ENCODE measurements at regions not wholly inside any gene's neighbourhood (a gene's known extent, or its start where the extent isn't known, plus 50 kb on each side); places are given as distances from the start of the nearest gene placed in this dataset.

- no peak for ATAC-seq
- 8% methylated on average over 2 of the region's 2 CpGs for WGBS (ENCODE audit: insufficient coverage, low coverage, missing lambda C conversion rate)
- Histone ChIP-seq H3K27me3 (ENCODE audit: control insufficient read depth in 2 of 2, insufficient read depth in 2 of 2, low read length in 2 of 2) (no peaks in the 10 kb centered on the region), H4K20me1 (replicated peaks; ENCODE audit: control insufficient read depth, insufficient read depth, low read length) (no peaks in the 10 kb centered on the region), H2AFZ (ENCODE audit: low read depth, low read length) (no peak overlapping the region), H3K9me1 (ENCODE audit: control insufficient read depth, insufficient read depth, low read length) (no peaks in the 10 kb centered on the region), H3K27ac (ENCODE audit: extremely low read depth, low read depth, low read length) (no peak overlapping the region), H3K9ac (ENCODE audit: insufficient read depth in 1 of 2, low read depth in 2 of 2, low read length in 2 of 2) (no peak overlapping the region), H3K4me3 (no peak overlapping the region), H3K36me3 (ENCODE audit: control insufficient read depth, insufficient read depth, low read length) (no peaks in the 10 kb centered on the region), H3K9me3 (replicated peaks; ENCODE audit: control insufficient read depth, insufficient read depth, low read depth, low read length) (no peaks in the 10 kb centered on the region), H3K4me1 (replicated peaks in 1 of 2; ENCODE audit: control insufficient read depth in 2 of 2, insufficient read depth in 2 of 2, low read length in 2 of 2) (no peaks in the 10 kb centered on the region), H3K4me2 (ENCODE audit: insufficient read depth, low read length) (no peak overlapping the region), H3K79me2 (ENCODE audit: control insufficient read depth, insufficient read depth, low read length) (no peaks in the 10 kb centered on the region)
- no peak for FAIRE-seq
- TF ChIP-seq NFRKB (IDR thresholded peaks at IDR 0.05; ENCODE audit: low read depth): no peak
- no peak for TF ChIP-seq ZNF324 (CRISPR knock-in tag; IDR thresholded peaks at IDR 0.05)
- TF ChIP-seq NFIX (CRISPR knock-in tag; IDR thresholded peaks at IDR 0.05; ENCODE audit: low read depth): no peak
- TF ChIP-seq NR1H2 (CRISPR knock-in tag; IDR thresholded peaks at IDR 0.05): no peak
- no peak for TF ChIP-seq ZC3H8 (IDR thresholded peaks at IDR 0.05)
- TF ChIP-seq, protein P1, sequence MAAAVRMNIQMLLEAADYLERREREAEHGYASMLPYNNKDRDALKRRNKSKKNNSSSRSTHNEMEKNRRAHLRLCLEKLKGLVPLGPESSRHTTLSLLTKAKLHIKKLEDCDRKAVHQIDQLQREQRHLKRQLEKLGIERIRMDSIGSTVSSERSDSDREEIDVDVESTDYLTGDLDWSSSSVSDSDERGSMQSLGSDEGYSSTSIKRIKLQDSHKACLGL (CRISPR knock-in tag; IDR thresholded peaks at IDR 0.05; ENCODE audit: borderline replicate concordance, poor library complexity, severe bottlenecking): no peak
- no peak for TF ChIP-seq SNIP1 (IDR thresholded peaks at IDR 0.05; ENCODE audit: low read depth)
- TF ChIP-seq THRB (CRISPR knock-in tag; conservative IDR thresholded peaks at IDR 0.05): no peak
- TF ChIP-seq ZNF830 (CRISPR knock-in tag; IDR thresholded peaks at IDR 0.05): no peak
- POLR2A ChIA-PET: no interaction called here
- CTCF ChIA-PET (ENCODE audit: low intra/inter-chr PET ratio): no interaction called here
- intact Hi-C loops (cut with micrococcal nuclease) (no loop called here), in situ Hi-C loops (cut with MboI) (no loop called here)
- DNase-seq (ENCODE audit: extremely low read depth in 1 of 4, low spot score in 3 of 4): no peak
- BruUV-seq (replicated peaks): no TSS peak
Measured at GRCh38 chr2:82656420-82656819, 1802.7 kb downstream of the SUCLG1 start.
